ENCODE measurements at regions not wholly inside any gene's neighbourhood (a gene's known extent, or its start where the extent isn't known, plus 50 kb on each side); places are given as distances from the start of the nearest gene placed in this dataset.
"Not testable (repeated sequence)": the region's sequence is repeated elsewhere in the genome, so short reads cannot be mapped to it uniquely, and the experiment has no call there.

- DNase-seq: no peak
These were observed 212.6 kb upstream of the EXOC2 start for GRCh38 chr6:905556-905955.

- no peak for DNase-seq
These were observed 212.1 kb upstream of the EXOC2 start for GRCh38 chr6:904994-905393.

GRCh38 chr6:903761-904160 lies 210.8 kb upstream of the EXOC2 start:
- no peak for DNase-seq

GRCh38 chr6:901696-902460 lies 208.9 kb upstream of the EXOC2 start:
- DNase-seq: no peak

GRCh38 chr6:900716-901605 lies 208.0 kb upstream of the EXOC2 start:
- no peak for DNase-seq

- no peak for DNase-seq
These were observed 204.7 kb upstream of the EXOC2 start for GRCh38 chr6:897528-898207.

GRCh38 chr6:894274-894673 lies 201.3 kb upstream of the EXOC2 start:
- no peak for DNase-seq

- no peak for DNase-seq
These were observed 198.1 kb upstream of the EXOC2 start for GRCh38 chr6:890995-891394.

- DNase-seq: no peak
These were observed 197.3 kb upstream of the EXOC2 start for GRCh38 chr6:890201-890600.

- no peak for DNase-seq
These were observed 194.8 kb upstream of the EXOC2 start for GRCh38 chr6:887583-888235.

- DNase-seq: not testable (repeated sequence)
These were observed 193.2 kb upstream of the EXOC2 start for GRCh38 chr6:886116-886515.

- DNase-seq: no peak
These were observed 192.2 kb upstream of the EXOC2 start for GRCh38 chr6:885051-885590.

GRCh38 chr6:884570-884969 lies 191.6 kb upstream of the EXOC2 start:
- DNase-seq: no peak

GRCh38 chr6:882084-882598 lies 189.2 kb upstream of the EXOC2 start:
- DNase-seq: no peak

GRCh38 chr6:878179-878578 lies 185.2 kb upstream of the EXOC2 start:
- no peak for DNase-seq

- no peak for DNase-seq
These were observed 182.1 kb upstream of the EXOC2 start for GRCh38 chr6:875012-875411.

GRCh38 chr6:872570-873125 lies 179.7 kb upstream of the EXOC2 start:
- DNase-seq: no peak

GRCh38 chr6:871503-871902 lies 178.6 kb upstream of the EXOC2 start:
- DNase-seq: no peak

GRCh38 chr6:870096-870495 lies 177.2 kb upstream of the EXOC2 start:
- DNase-seq: no peak

GRCh38 chr6:868201-868600 lies 175.3 kb upstream of the EXOC2 start:
- DNase-seq: no peak

- no peak for DNase-seq
These were observed 174.4 kb upstream of the EXOC2 start for GRCh38 chr6:867378-867777.
